GM12878 (cell line): ENCODE measurements at regions not wholly inside any gene's neighbourhood (a gene's known extent, or its start where the extent isn't known, plus 50 kb on each side); places are given as distances from the start of the nearest gene placed in this dataset.

Experiments
- ATAC-seq: fragments of 200-7000 bp; cut with Tn5 transposase; 3 replicates; pipeline ENCODE4 v1.9.1; 2020; ENCODE audit warnings: mild to moderate bottlenecking, moderate library complexity
- BruUV-seq: library from RNA; stranded (reverse); fragments of 400-500 nt; replicated peaks from 2 replicates; lab custom pipeline; 2021; lab: Mats Ljungman, UMichigan
- CTCF ChIA-PET: fragments of 300-600 bp; sonication (Branson Sonifier 250); formaldehyde crosslinking; extraction: SDS; loops from one replicate; lab custom pipeline; 2021; ENCODE audit warnings: inconsistent platforms; lab: Yijun Ruan, JAX
- POLR2A ChIA-PET: fragments of 350-600 bp; formaldehyde crosslinking; extraction: SDS; loops from one replicate; lab custom pipeline; 2021; ENCODE audit warnings: inconsistent platforms; lab: Charles Lee
- RAD21 ChIA-PET: fragments of 300-600 bp; sonication (Branson Sonifier 250); formaldehyde crosslinking; loops from one replicate; lab custom pipeline; 2023; ENCODE audit warnings: antibody characterized with exemption; ENCODE audit not compliant: unreplicated experiment; lab: Charles Lee
- SMC1A ChIA-PET: fragments of 300-600 bp; sonication (Branson Sonifier 250); formaldehyde crosslinking; loops from one replicate; lab custom pipeline; 2023; ENCODE audit not compliant: unreplicated experiment, uncharacterized antibody; lab: Charles Lee
- DNase-seq: peaks from one replicate; pipeline ENCODE4 v3.0.0-alpha.2; 2011; ENCODE audit warnings: low read depth, low spot score
- FAIRE-seq: peaks from 3 replicates; lab custom pipeline; 2011; peaks lifted over from hg19 to GRCh38; lab: Jason Lieb, UNC
- H2AFZ ChIP-seq: 2 replicates; pipeline ENCODE4 v1.6.0; 2011; ENCODE audit warnings: low read depth, low read length, control low read depth; ENCODE audit not compliant: control insufficient read depth
- H3K27ac ChIP-seq: 2 replicates; pipeline ENCODE4 v1.5.1; 2011; ENCODE audit warnings: control low read depth; ENCODE audit not compliant: control insufficient read depth, insufficient read depth
- H3K27me3 ChIP-seq, 2 experiments: replicated peaks in 1 of 2; 2 replicates each; pipeline versions ENCODE4 v1.6.0 to v1.6.1; 2011; ENCODE audit warnings: low read length in 1 of 2; ENCODE audit not compliant: control insufficient read depth in 2 of 2, insufficient read depth in 2 of 2
- H3K36me3 ChIP-seq, 2 experiments: 2 replicates each; pipeline ENCODE4 v1.5.1; 2011; ENCODE audit warnings: low read length in 1 of 2; ENCODE audit not compliant: control insufficient read depth in 2 of 2, insufficient read depth in 2 of 2
- H3K4me1 ChIP-seq: 2 replicates; pipeline ENCODE4 v1.6.1; 2011; ENCODE audit warnings: mild to moderate bottlenecking, low read length, moderate library complexity, mixed read lengths; ENCODE audit not compliant: control insufficient read depth, insufficient read depth
- H3K4me2 ChIP-seq: 2 replicates; pipeline ENCODE4 v1.6.0; 2011; ENCODE audit warnings: control low read depth; ENCODE audit not compliant: control insufficient read depth, insufficient read depth
- H3K4me3 ChIP-seq: fragments of 200-600 bp; sonication (generic); 2 replicates; pipeline ENCODE4 v1.5.1; 2016
- H3K79me2 ChIP-seq: 2 replicates; pipeline ENCODE4 v1.6.0; 2011; ENCODE audit warnings: low read length; ENCODE audit not compliant: control insufficient read depth, insufficient read depth
- H3K9ac ChIP-seq: 2 replicates; pipeline ENCODE4 v1.8.0; 2011; ENCODE audit warnings: low read length, control low read depth, mixed read lengths; ENCODE audit not compliant: control insufficient read depth, insufficient read depth
- H3K9me3 ChIP-seq: replicated peaks from 3 replicates; pipeline ENCODE4 v1.5.1; 2011; ENCODE audit warnings: mild to moderate bottlenecking, low read length; ENCODE audit not compliant: control insufficient read depth, insufficient read depth
- H4K20me1 ChIP-seq: 2 replicates; pipeline ENCODE4 v1.6.0; 2011; ENCODE audit not compliant: control insufficient read depth, insufficient read depth
- ATF7 ChIP-seq: fragments of 450-650 bp; IDR thresholded peaks from 2 replicates; pipeline ENCODE4 v1.6.1; 2016; ENCODE audit warnings: low read depth, mild to moderate bottlenecking
- BRCA1 ChIP-seq: IDR thresholded peaks from 2 replicates; pipeline ENCODE4 v1.6.1; 2011; ENCODE audit warnings: low read depth, low read length, improper control_type of control experiment
- CHD1 ChIP-seq: IDR thresholded peaks from 2 replicates; pipeline ENCODE4 v1.6.1; 2012; ENCODE audit warnings: low read depth, low read length, improper control_type of control experiment
- EED ChIP-seq: sonication (generic); IDR thresholded peaks from 2 replicates; pipeline ENCODE4 v1.6.1; 2016; ENCODE audit warnings: antibody characterized with exemption, low read depth
- ESRRA ChIP-seq: IDR thresholded peaks from 2 replicates; pipeline ENCODE4 v1.6.1; 2012; ENCODE audit warnings: mild to moderate bottlenecking, low read length, improper control_type of control experiment
- IRF3 ChIP-seq: fragments of 450-650 bp; IDR thresholded peaks from 2 replicates; pipeline ENCODE4 v1.6.1; 2014; ENCODE audit warnings: mild to moderate bottlenecking
- NFXL1 ChIP-seq: fragments of 450-650 bp; IDR thresholded peaks from 2 replicates; pipeline ENCODE4 v1.6.1; 2017; ENCODE audit warnings: antibody characterized with exemption, mild to moderate bottlenecking, borderline replicate concordance
- NR2C2 ChIP-seq: IDR thresholded peaks from 2 replicates; pipeline ENCODE4 v1.6.1; 2011; ENCODE audit warnings: borderline replicate concordance, low read depth; ENCODE audit not compliant: control insufficient read depth, insufficient read length
- PAX5 ChIP-seq: IDR thresholded peaks from 2 replicates; pipeline ENCODE4 v1.6.1; 2011; ENCODE audit warnings: low read depth, low read length, borderline replicate concordance
- PRDM15 ChIP-seq: fragments of 450-650 bp; formaldehyde crosslinking; IDR thresholded peaks from 2 replicates; pipeline ENCODE4 v1.4.0; 2020; ENCODE audit warnings: mild to moderate bottlenecking, moderate library complexity
- RAD51 ChIP-seq: fragments of 450-650 bp; IDR thresholded peaks from 2 replicates; pipeline ENCODE4 v1.6.1; 2016; ENCODE audit warnings: moderate library complexity, mild to moderate bottlenecking, inconsistent platforms
- RELA ChIP-seq: fragments of 450-650 bp; IDR thresholded peaks from 2 replicates; pipeline ENCODE4 v1.8.0; 2014; ENCODE audit warnings: borderline replicate concordance; ENCODE audit not compliant: partially characterized antibody
- RFX5 ChIP-seq: IDR thresholded peaks from 2 replicates; pipeline ENCODE4 v1.6.1; 2011; ENCODE audit warnings: low read depth, low read length, improper control_type of control experiment
- STAT1 ChIP-seq: fragments of 450-650 bp; conservative IDR thresholded peaks from 2 replicates; pipeline ENCODE4 v1.6.1; 2014; ENCODE audit warnings: antibody characterized with exemption, mild to moderate bottlenecking
- ZNF622 ChIP-seq: fragments of 450-650 bp; IDR thresholded peaks from 2 replicates; pipeline ENCODE4 v1.6.1; 2017; ENCODE audit warnings: mild to moderate bottlenecking, inconsistent platforms
- ZNF687 ChIP-seq: fragments of 450-650 bp; IDR thresholded peaks from 2 replicates; pipeline ENCODE4 v1.6.1; 2017; ENCODE audit warnings: mild to moderate bottlenecking, moderate library complexity
- ZSCAN29 ChIP-seq: fragments of 450-650 bp; IDR thresholded peaks from 2 replicates; pipeline ENCODE4 v1.6.1; 2017; ENCODE audit warnings: mild to moderate bottlenecking, moderate library complexity
- WGBS: methylation state at CpG from one replicate; pipeline ENCODE4 v1.1.6; 2016; ENCODE audit warnings: low lambda C conversion rate; ENCODE audit not compliant: insufficient replicate concordance, insufficient coverage; ENCODE audit errors: missing lambda C conversion rate; 5-methylcytosine and 5-hydroxymethylcytosine counted together
- in situ Hi-C: fragments of 300-500 bp; cut with MboI; formaldehyde crosslinking; loops from 9 replicates; pipeline ENCODE4 v1.14.3; 2018; ENCODE audit warnings: mixed read lengths
- intact Hi-C: fragments of 100-400 bp; cut with micrococcal nuclease; formaldehyde crosslinking; loops from one replicate; pipeline ENCODE4 v1.14.2; 2022; ENCODE audit not compliant: unreplicated experiment

GRCh38 chr10:45071043-45071813, 70.5 kb downstream of the ZNF22 start:
- no peaks in the 10 kb centered on the region for H3K36me3 ChIP-seq
- intact Hi-C loops = no loop called here
- no peak overlapping the region for H3K9ac ChIP-seq
- ChIA-PET POLR2A (no interaction called here), SMC1A (no interaction called here), RAD21 (interaction anchor here (0.7 kb wide), 1 partner anchor 126 kb away, joined by 3 read pairs; no protein-coding TSS in a partner anchor), CTCF (no interaction called here)
- no peaks in the 10 kb centered on the region for H3K27me3 ChIP-seq
- no peak for ATAC-seq
- BruUV-seq = no TSS peak
- no peaks in the 10 kb centered on the region for H3K79me2 ChIP-seq
- H3K4me2 ChIP-seq = no peak overlapping the region
- in situ Hi-C loops = no loop called here
- WGBS = 58% methylated on average over 14 of the region's 14 CpGs
- DNase-seq = no peak
- H4K20me1 ChIP-seq = no peaks in the 10 kb centered on the region
- no peaks in the 10 kb centered on the region; the same call in 2 of the 3 replicates for H3K9me3 ChIP-seq
- no peak overlapping the region for H2AFZ ChIP-seq
- no peak overlapping the region for H3K4me3 ChIP-seq
- H3K4me1 ChIP-seq = no peaks in the 10 kb centered on the region
- FAIRE-seq = no peak
- no peak overlapping the region for H3K27ac ChIP-seq
- TF ChIP-seq NFXL1 (no peak), ZSCAN29 (no peak), PRDM15 (no peak), ESRRA (no peak), PAX5 (no peak), EED (no peak), CHD1 (no peak), STAT1 (no peak), IRF3 (no peak), BRCA1 (no peak), ZNF622 (no peak), ATF7 (no peak), RFX5 (no peak), NR2C2 (no peak), RAD51 (no peak), RELA (no peak), ZNF687 (no peak)
